HL-60 (cell line): ENCODE measurements at regions not wholly inside any gene's neighbourhood (a gene's known extent, or its start where the extent isn't known, plus 50 kb on each side); places are given as distances from the start of the nearest gene placed in this dataset.

ENCODE experiments used
- DNase-seq, 2 experiments: peaks; one replicate each; pipeline ENCODE4 v3.0.0-alpha.2; 2010 to 2020; ENCODE audit warnings: low read depth in 1 of 2, low spot score in 1 of 2
- H3K27ac ChIP-seq: fragments of 250-450 bp; sonication (Bioruptor Pico); replicated peaks from 2 replicates; pipeline ENCODE4 v1.5.1; 2020; ENCODE audit warnings: mild to moderate bottlenecking, moderate library complexity
- H3K27me3 ChIP-seq: fragments of 250-450 bp; sonication (Bioruptor Pico); 2 replicates; pipeline ENCODE4 v1.5.1; 2021; ENCODE audit warnings: mild to moderate bottlenecking, moderate library complexity; ENCODE audit not compliant: insufficient read depth, poor library complexity, severe bottlenecking
- H3K4me3 ChIP-seq: replicated peaks from 2 replicates; pipeline ENCODE4 v1.5.1; 2011; ENCODE audit warnings: mild to moderate bottlenecking, control low read depth, low read length; ENCODE audit not compliant: insufficient read depth
- CTCF ChIP-seq: IDR thresholded peaks from one replicate; pipeline ENCODE4 v1.5.1; 2011; ENCODE audit warnings: low read length, control low read depth, inconsistent platforms; ENCODE audit not compliant: insufficient read depth
- GABPA ChIP-seq: IDR thresholded peaks from 2 replicates; pipeline ENCODE4 v1.6.1; 2012; ENCODE audit warnings: low read depth
- POLR2AphosphoS5 ChIP-seq: IDR thresholded peaks from 2 replicates; pipeline ENCODE4 v1.6.1; 2012; ENCODE audit warnings: low read depth
- SPI1 ChIP-seq: IDR thresholded peaks from 2 replicates; pipeline ENCODE4 v1.6.1; 2012; ENCODE audit warnings: low read depth, mild to moderate bottlenecking, borderline replicate concordance
- TF ChIP-seq, protein P1 (sequence below): IDR thresholded peaks from 2 replicates; pipeline ENCODE4 v1.6.1; 2012; ENCODE audit warnings: low read depth; ENCODE audit not compliant: insufficient replicate concordance

DNA sequence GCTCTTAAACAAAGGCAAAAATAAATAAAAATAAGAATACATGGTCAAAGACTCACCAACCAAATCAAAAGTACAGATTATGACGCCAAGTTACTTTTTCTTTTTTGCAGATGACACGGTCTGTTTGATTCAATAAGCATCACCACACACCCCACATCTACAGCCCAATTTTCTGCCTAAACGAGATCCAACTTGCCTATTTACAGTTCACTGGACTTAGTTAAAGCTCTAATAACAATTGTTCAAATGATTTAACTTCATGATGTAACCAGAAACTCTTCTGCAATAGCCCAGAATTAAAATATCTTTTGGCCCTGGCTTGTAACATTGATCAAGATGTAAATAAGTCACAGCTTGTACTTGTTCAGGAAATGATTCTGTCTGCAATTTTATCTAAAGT is 590.3 kb upstream of the C9orf72 start:
- H3K27me3 ChIP-seq: no peaks in the 10 kb centered on the region
- no peak overlapping the region for H3K4me3 ChIP-seq
- TF ChIP-seq GABPA (no peak), SPI1 (no peak), CTCF (no peak), POLR2AphosphoS5 (no peak)
- TF ChIP-seq, protein P1, sequence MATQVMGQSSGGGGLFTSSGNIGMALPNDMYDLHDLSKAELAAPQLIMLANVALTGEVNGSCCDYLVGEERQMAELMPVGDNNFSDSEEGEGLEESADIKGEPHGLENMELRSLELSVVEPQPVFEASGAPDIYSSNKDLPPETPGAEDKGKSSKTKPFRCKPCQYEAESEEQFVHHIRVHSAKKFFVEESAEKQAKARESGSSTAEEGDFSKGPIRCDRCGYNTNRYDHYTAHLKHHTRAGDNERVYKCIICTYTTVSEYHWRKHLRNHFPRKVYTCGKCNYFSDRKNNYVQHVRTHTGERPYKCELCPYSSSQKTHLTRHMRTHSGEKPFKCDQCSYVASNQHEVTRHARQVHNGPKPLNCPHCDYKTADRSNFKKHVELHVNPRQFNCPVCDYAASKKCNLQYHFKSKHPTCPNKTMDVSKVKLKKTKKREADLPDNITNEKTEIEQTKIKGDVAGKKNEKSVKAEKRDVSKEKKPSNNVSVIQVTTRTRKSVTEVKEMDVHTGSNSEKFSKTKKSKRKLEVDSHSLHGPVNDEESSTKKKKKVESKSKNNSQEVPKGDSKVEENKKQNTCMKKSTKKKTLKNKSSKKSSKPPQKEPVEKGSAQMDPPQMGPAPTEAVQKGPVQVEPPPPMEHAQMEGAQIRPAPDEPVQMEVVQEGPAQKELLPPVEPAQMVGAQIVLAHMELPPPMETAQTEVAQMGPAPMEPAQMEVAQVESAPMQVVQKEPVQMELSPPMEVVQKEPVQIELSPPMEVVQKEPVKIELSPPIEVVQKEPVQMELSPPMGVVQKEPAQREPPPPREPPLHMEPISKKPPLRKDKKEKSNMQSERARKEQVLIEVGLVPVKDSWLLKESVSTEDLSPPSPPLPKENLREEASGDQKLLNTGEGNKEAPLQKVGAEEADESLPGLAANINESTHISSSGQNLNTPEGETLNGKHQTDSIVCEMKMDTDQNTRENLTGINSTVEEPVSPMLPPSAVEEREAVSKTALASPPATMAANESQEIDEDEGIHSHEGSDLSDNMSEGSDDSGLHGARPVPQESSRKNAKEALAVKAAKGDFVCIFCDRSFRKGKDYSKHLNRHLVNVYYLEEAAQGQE: no peak
- no peak for DNase-seq
- H3K27ac ChIP-seq: no peak overlapping the region

GRCh38 chr9:28166179-28166578 is 592.9 kb upstream of the C9orf72 start:
- Histone ChIP-seq H3K27me3 (no peaks in the 10 kb centered on the region), H3K4me3 (no peak overlapping the region), H3K27ac (no peak overlapping the region)
- no peak for DNase-seq
- TF ChIP-seq GABPA: no peak
- no peak for TF ChIP-seq SPI1
- no peak for TF ChIP-seq POLR2AphosphoS5
- no peak for TF ChIP-seq CTCF
- TF ChIP-seq, protein P1: no peak

DNA sequence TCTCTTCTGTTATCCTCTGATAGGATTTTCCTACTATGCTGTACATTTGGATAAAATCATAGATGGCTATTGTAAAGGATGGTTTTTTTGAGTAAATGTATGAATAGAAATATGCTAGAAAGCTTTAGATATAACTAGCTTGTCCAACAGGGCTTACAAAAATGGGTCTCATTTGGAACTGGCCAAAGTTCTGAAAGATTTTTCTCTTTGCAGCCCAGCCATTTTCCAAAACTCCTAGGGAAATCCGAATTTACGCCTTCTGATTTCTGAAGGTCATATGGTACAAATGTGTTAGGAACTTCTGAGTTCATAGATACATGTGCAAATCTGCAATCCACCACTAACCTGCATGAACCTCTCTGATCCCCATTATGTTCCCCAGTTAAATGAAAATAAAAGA is 603.9 kb upstream of the C9orf72 start:
- no peaks in the 10 kb centered on the region for H3K27me3 ChIP-seq

More for the DNA sequence above, 603.9 kb upstream of the C9orf72 start:
- DNase-seq: no peak
- no peak overlapping the region for H3K4me3 ChIP-seq
- no peak overlapping the region for H3K27ac ChIP-seq
- TF ChIP-seq, protein P1: no peak
- no peak for TF ChIP-seq SPI1
- no peak for TF ChIP-seq CTCF
- TF ChIP-seq POLR2AphosphoS5: no peak
- no peak for TF ChIP-seq GABPA
